Coronary artery (tissue), 2 donors: ENCODE measurements at regions not wholly inside any gene's neighbourhood (a gene's known extent, or its start where the extent isn't known, plus 50 kb on each side); places are given as distances from the start of the nearest gene placed in this dataset.

ENCODE experiments used
- DNase-seq: peaks from one replicate; pipeline ENCODE4 v3.0.0-alpha.2; 2017; ENCODE audit warnings: low spot score
- H3K27ac ChIP-seq, 2 donors: fragments of 200-600 bp; sonication (generic); one replicate each; pipeline ENCODE4 v1.5.1; 2016 to 2019
- H3K4me3 ChIP-seq: fragments of 200-600 bp; sonication (generic); 2 replicates; pipeline ENCODE4 v1.5.1; 2016; ENCODE audit warnings: mild to moderate bottlenecking, moderate library complexity
- TF ChIP-seq, protein P1 (sequence below): fragments of 200-600 bp; sonication (generic); IDR thresholded peaks from one replicate; pipeline ENCODE4 v1.5.1; 2019; ENCODE audit warnings: antibody characterized with exemption

- no peak overlapping the region for H3K27ac ChIP-seq
- no peak for DNase-seq
- no peak overlapping the region for H3K4me3 ChIP-seq
- TF ChIP-seq, protein P1, sequence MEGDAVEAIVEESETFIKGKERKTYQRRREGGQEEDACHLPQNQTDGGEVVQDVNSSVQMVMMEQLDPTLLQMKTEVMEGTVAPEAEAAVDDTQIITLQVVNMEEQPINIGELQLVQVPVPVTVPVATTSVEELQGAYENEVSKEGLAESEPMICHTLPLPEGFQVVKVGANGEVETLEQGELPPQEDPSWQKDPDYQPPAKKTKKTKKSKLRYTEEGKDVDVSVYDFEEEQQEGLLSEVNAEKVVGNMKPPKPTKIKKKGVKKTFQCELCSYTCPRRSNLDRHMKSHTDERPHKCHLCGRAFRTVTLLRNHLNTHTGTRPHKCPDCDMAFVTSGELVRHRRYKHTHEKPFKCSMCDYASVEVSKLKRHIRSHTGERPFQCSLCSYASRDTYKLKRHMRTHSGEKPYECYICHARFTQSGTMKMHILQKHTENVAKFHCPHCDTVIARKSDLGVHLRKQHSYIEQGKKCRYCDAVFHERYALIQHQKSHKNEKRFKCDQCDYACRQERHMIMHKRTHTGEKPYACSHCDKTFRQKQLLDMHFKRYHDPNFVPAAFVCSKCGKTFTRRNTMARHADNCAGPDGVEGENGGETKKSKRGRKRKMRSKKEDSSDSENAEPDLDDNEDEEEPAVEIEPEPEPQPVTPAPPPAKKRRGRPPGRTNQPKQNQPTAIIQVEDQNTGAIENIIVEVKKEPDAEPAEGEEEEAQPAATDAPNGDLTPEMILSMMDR, result no peak
Observed at GRCh38 chr9:82590845-82591244, 472.1 kb downstream of the RASEF start.

DNA sequence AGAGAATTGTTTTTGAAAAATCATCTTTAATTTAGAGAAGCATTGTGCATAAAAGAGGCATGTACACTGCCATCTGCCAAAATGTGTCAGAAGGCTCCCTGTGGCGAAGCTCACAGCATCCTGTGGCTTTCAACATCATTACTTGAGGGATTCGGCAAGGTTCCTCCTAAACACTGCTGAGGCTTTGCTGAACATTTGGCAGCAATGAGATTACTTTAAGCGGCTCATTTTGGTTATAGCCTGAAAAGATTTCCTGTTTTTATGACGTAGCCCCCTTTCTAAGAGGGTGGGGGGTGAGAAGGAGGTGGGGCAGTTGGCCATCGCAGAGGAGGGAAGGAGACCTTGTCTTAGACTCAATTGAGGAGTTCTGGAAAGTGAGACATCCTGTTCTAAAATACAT is 469.4 kb downstream of the RASEF start:
- no peak overlapping the region for H3K4me3 ChIP-seq
- H3K27ac ChIP-seq, result no peak overlapping the region
- TF ChIP-seq, protein P1, result no peak
- DNase-seq, result no peak

GRCh38 chr9:82597241-82598203 is 465.4 kb downstream of the RASEF start:
- no peak for DNase-seq
- H3K27ac ChIP-seq, result no peak overlapping the region
- H3K4me3 ChIP-seq, result peak overlapping the region; percentile 3
- TF ChIP-seq, protein P1, result no peak

DNA sequence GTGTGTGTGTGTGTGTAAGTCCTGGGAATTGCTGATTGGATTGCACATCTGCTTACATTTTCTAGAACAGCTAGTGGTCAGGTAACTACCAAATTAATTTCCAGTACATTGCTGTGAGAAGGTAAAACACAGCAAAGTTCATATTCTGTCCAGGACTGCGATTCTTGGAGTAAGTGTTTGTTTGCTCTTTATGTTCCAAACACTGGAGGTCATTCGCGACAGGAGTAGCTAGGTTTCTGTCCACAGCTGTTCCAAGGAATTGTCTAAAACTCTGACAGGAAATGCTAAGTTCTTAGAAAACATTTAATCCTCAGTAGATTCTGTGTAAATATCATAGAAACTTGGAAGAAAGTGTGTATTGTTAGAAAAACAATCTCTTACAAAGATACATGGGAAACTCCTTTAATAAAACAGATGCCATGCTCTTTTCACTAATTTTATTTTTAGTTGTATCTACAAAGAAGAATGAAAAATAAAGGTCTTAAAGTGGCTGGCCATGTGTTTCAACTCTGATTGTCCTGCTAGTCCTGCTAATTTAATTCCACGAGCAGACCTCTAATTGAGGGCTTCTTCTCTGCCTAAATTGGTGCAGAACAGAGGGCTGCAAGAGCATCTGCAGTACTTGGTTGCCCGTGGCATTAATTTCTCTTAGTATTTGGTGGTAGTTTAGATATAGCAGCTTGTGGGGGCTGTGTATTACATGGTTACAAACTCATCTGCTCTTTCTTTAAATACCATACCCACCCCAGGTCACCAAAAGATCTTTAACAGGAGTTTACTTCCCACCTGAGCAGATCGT is 464.5 kb downstream of the RASEF start:
- DNase-seq, result no peak
- Histone ChIP-seq H3K27ac (no peak overlapping the region), H3K4me3 (no peak overlapping the region)
- TF ChIP-seq, protein P1, result no peak

- Histone ChIP-seq H3K27ac (no peak overlapping the region), H3K4me3 (no peak overlapping the region)
- no peak for DNase-seq
- TF ChIP-seq, protein P1, result no peak
Observed at GRCh38 chr9:82599336-82599949, 463.5 kb downstream of the RASEF start.

GRCh38 chr9:82600536-82601292 is 462.2 kb downstream of the RASEF start:
- no peak overlapping the region for H3K4me3 ChIP-seq
- TF ChIP-seq, protein P1, result no peak
- DNase-seq, result no peak
- H3K27ac ChIP-seq, result no peak overlapping the region
